Uterus (tissue), 2 donors: ENCODE measurements at regions not wholly inside any gene's neighbourhood (a gene's known extent, or its start where the extent isn't known, plus 50 kb on each side); places are given as distances from the start of the nearest gene placed in this dataset.

Experiments
- CTCF ChIP-seq, 4 experiments: fragments of 200-600 bp in 2 of 4; fragments of 450-650 bp in 2 of 4; sonication (generic) in 2 of 4; IDR thresholded peaks; one replicate each; pipeline ENCODE4 v1.5.1; 2016 to 2019; ENCODE audit warnings: antibody characterized with exemption in 4 of 4, mild to moderate bottlenecking in 2 of 4, moderate library complexity in 1 of 4
- POLR2A ChIP-seq, 2 donors: fragments of 450-650 bp; IDR thresholded peaks; one replicate each; pipeline ENCODE4 v1.6.1; 2016; ENCODE audit warnings: antibody characterized with exemption in 2 of 2, mild to moderate bottlenecking in 1 of 2, moderate library complexity in 1 of 2

GRCh38 chr9:88046542-88046941 is 72.2 kb upstream of the CDK20 start:
- TF ChIP-seq POLR2A (IDR thresholded peaks at IDR 0.05) (no peak), CTCF (IDR thresholded peaks at IDR 0.05) (no peak)
